SK-N-SH treated with all-trans-retinoic acid at 6 μM for 48 hours (cell line): ENCODE measurements at regions not wholly inside any gene's neighbourhood (a gene's known extent, or its start where the extent isn't known, plus 50 kb on each side); places are given as distances from the start of the nearest gene placed in this dataset.

Experiments
- GLIS3 ChIP-seq: fragments of 250-450 bp; sonication (Bioruptor Pico); IDR thresholded peaks from 2 replicates; pipeline ENCODE4 v1.5.0; 2020; ENCODE audit warnings: mild to moderate bottlenecking, moderate library complexity
- PATZ1 ChIP-seq: fragments of 250-450 bp; sonication (Bioruptor Pico); IDR thresholded peaks from 2 replicates; pipeline ENCODE4 v1.8.0; 2020; ENCODE audit warnings: mild to moderate bottlenecking, moderate library complexity, borderline replicate concordance
- POU6F1 ChIP-seq: fragments of 250-450 bp; sonication (Bioruptor Pico); IDR thresholded peaks from 2 replicates; pipeline ENCODE4 v1.8.0; 2021; ENCODE audit warnings: low read depth, mild to moderate bottlenecking, moderate library complexity, borderline replicate concordance

- TF ChIP-seq PATZ1 (CRISPR knock-in tag), result no peak
- no peak for TF ChIP-seq POU6F1 (CRISPR knock-in tag)
- TF ChIP-seq GLIS3, result no peak
These were observed 304.8 kb upstream of the ATP2B1 start for GRCh38 chr12:90013409-90013808.
